NCI-H69 (cell line): ENCODE measurements at regions not wholly inside any gene's neighbourhood (a gene's known extent, or its start where the extent isn't known, plus 50 kb on each side); places are given as distances from the start of the nearest gene placed in this dataset.
"Not testable (repeated sequence)": the region's sequence is repeated elsewhere in the genome, so short reads cannot be mapped to it uniquely, and the experiment has no call there.

Source experiments
- DNase-seq: peaks from one replicate; lab custom pipeline; 2025; lab: John Stamatoyannopoulos, UW

- peak; percentile 33 for DNase-seq
Measured at GRCh38 chr6:99802396-99803031, 191.5 kb downstream of the MCHR2 start.

GRCh38 chr6:99808992-99809391 is 185.0 kb downstream of the MCHR2 start:
- DNase-seq = no peak

DNA sequence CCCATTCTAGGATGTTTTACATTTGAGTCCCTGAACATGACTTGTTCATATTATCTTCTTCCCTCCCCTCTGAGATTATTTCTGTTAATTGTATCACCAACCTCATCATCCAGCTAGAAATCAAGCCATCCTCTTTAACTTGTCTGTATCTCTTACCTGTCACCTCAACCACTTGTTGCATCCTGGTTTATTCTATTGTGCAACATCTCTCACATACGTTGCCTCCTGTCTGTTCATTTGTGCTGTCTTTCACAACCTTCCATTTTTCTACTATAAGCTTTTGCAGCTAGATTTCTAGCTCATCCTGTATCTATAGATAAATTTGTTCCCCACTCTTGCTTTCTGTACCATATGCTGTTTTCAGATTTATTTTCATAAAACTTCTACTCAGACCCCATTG is 183.7 kb downstream of the MCHR2 start:
- DNase-seq = no peak

DNA sequence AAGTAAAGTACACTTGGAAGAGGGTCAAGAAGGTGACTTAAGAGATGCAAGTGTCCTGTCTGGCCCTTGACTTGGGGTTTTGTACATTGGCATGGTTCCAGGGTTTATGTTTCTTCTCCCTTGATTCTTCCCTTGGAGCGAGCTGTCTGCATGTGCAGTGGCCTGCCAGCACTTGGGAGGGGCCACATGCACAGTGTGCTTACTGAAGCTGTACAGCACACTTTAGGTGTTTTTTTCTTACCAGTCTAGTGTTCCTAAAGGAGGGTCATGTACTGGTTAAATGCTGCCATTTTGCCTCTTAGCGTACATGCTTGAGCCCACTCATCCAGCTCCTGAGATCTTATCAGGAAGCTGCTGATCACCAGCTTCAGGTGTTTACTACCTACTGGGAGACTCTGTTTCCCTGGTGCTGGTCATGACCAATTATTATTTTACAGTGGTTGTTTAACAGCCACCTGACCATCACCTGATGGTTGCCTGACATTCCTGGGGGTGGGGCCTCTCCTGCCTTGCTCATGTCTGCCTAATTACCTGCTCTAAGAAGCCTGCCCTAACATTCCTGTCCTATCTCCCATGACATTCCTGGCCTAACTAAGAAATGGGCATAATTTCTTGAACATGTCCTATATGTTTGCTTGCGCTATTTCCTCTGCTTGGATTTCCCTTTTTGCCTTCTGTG is 182.9 kb downstream of the MCHR2 start:
- no peak for DNase-seq

DNA sequence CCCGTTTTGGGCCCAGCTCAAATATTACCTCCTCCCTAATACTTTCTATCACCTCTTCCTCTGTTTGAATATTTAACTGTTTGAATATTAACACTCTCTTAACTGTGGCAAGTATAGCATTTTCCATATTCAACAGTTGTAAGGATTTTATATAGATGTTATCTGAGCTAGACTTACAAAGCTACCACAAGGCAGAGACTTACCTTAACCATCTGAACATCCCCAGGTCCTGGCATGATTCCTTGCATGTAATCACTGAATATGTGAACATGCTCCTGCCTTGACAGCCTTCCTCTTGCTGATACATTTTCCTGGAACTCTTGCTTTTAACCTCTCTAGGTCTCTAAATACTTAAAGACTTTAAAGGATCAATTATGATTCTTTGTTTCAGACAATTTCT is 182.4 kb downstream of the MCHR2 start:
- DNase-seq = no peak

DNA sequence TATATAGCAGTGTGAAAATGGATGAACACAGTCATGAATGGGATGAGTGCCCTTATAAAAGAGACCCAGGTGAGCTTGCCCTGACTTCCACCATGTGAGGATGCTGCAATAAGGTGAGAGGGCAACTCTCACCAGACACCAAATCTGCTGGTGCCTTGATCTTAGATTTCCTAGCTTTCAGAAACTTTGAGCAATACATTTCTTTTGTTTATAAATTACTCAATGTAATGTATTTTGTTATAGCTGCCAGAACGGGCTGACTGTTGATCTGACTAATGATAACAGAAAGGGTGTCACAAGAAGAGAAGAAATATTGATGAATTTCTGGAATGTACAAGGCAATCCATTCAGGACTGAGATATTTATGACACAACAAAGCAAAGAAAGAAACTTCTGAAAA is 180.5 kb downstream of the MCHR2 start:
- DNase-seq = no peak

GRCh38 chr6:99814230-99814928 is 179.6 kb downstream of the MCHR2 start:
- no peak for DNase-seq

GRCh38 chr6:99816795-99817194 is 177.2 kb downstream of the MCHR2 start:
- no peak for DNase-seq

DNA sequence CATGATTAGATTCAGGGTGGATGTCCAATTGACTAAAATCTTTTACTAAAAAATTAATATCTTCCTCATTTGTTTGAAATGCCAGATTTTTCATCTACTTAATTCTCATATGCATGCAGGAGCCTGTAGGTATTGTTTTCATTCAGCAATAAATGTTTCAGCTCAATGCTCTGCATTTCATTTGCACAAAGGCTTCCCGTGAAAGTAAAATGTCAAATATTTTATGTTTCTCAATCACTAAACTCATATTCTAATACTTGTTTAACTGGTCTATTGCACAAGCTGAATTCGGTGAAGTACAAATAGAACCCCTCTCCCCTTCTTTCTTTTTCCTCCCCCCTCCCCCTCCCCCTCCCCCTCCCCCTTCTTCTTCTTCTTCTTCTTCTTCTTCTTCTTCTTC is 175.9 kb downstream of the MCHR2 start:
- no peak for DNase-seq

- DNase-seq = no peak
Measured at GRCh38 chr6:99819853-99820252, 174.2 kb downstream of the MCHR2 start.

GRCh38 chr6:99821164-99821563 is 172.9 kb downstream of the MCHR2 start:
- peak; percentile 51 for DNase-seq

- peak; percentile 81 for DNase-seq
Measured at GRCh38 chr6:99822741-99823512, 171.1 kb downstream of the MCHR2 start.

DNA sequence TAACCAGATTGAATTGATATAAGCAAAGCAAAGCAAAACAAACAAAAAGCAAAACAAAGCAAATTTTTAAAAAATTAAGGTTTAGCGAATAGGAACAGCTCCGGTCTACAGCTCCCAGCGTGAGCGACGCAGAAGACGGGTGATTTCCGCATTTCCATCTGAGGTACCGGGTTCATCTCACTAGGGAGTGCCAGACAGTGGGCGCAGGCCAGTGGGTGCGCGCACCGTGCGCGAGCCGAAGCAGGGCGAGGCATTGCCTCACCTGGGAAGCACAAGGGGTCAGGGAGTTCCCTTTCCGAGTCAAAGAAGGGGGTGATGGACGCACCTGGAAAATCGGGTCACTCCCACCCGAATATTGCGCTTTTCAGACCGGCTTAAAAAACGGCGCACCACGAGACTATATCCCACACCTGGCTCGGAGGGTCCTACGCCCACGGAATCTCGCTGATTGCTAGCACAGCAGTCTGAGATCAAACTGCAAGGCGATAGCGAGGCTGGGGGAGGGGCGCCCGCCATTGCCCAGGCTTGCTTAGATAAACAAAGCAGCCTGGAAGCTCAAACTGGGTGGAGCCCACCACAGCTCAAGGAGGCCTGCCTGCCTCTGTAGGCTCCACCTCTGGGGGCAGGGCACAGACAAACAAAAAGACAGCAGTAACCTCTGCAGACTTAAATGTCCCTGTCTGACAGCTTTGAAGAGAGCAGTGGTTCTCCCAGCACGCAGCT is 170.3 kb downstream of the MCHR2 start:
- DNase-seq = not testable (repeated sequence)

DNA sequence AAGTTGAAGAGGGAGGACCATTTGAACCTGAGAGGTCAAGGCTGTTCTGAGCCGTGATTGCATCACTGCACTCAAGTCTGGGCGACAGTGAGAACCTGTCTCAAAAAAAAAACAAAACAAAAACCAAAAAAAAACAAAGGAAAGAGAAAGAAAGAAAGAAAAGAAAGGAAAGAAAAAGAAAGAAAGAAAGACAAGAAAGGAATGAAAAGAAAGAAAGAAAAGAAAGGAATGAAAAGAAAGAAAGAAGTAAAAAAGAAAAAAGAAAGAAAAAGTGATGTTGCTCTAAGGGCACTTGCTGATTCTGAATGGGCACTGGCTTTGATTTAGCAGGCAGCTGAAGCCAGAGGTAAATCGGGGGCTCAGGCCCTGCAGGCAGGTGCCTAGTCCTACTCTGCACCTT is 161.0 kb downstream of the MCHR2 start:
- no peak for DNase-seq

DNA sequence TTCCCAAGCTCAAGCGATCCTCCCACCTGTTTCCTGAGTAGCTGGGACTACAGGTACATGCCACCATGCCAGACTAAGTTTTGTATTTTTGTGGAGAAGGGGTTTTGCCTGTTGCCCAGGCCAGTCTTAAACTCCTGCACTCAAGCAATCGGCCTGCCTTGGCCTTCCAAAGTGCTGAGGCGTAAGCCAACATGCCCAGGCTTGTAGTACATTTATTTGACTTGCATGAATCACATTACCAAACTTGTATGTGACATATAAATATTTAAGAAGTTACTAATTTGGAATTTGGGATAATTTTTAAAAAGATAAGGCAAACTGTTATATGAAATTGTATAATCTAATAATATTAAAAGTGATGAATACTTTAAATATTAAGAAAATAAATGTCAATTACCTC is 157.6 kb downstream of the MCHR2 start:
- no peak for DNase-seq

- no peak for DNase-seq
Measured at GRCh38 chr6:99838607-99839006, 155.4 kb downstream of the MCHR2 start.

DNA sequence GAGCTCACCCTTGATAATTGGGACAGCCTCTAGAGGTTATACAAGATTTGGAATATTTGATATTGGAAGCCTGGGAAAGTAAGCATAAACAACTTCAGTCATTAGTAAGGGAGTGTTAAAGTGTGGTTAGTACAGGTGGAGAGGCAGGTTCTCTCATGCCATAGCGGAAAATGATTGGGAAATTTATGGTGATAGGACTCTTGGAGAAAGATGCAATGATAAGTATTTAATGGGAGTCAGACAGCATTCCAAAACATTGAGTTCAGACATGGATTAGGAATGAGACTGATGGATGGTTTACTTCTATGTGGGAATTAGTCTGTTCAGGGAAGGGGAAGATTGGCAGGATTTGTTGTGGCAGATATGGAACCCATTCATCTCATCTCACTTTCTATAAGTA is 152.7 kb downstream of the MCHR2 start:
- no peak for DNase-seq

DNA sequence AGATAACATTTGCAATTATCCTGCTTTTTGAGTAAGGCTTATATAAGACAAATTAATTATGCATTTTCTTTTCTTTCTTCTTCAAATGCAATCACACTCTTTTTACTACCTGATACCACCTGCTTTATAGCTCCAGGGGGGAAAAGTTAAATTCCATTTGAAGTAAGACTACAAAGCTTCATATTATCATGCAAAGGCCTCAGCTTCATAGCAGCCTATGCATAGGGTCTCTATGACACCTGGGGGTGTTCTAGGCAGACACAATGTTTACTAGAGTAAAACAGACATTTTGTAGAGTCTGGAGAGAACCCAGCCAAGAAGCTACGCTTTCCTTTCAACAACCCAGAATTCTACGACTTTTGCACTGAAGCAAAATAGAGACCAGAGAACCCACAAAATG is 148.0 kb downstream of the MCHR2 start:
- no peak for DNase-seq

GRCh38 chr6:99850841-99851240 is 143.2 kb downstream of the MCHR2 start:
- DNase-seq = no peak

DNA sequence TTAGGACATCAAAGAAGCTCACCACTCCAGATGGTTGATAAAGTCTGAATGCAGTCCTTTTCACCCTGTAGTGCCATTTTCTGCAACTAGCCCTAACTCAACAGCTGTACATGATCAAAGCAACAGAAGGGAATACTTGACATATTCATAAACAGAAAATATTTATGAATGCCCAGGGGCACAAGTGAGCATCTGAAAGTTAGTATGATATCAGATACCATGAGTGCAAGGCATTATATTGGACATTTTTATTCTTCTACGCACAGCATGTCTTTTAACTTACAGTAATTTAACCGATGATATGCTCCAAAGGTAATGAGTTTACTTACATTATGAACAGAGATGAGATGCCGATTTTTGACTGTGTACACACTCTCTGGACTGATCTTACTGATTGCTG is 142.0 kb downstream of the MCHR2 start:
- DNase-seq = peak; percentile 21

DNA sequence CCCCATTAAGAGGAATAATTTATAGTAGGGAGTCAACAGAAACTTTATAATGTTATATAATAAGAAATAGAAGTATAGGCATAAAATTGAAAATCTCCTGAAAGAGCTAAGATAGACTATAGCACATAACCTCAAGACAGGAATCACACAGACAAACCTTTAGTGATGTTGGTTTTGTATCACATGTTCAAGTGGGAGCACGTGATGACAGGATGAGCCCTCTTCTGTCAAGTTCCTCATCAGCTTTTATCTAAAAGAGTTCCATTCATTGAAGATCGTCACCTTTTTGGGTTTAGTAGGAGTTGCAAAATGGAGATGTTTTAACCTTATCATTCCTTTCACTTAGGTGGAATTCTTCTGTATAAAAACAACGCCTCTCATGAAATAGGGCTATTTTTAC is 127.0 kb downstream of the MCHR2 start:
- DNase-seq = no peak
